A549 (cell line): ENCODE measurements at regions not wholly inside any gene's neighbourhood (a gene's known extent, or its start where the extent isn't known, plus 50 kb on each side); places are given as distances from the start of the nearest gene placed in this dataset.

ENCODE experiments used
- ATAC-seq, 2 experiments: fragments of 200-7000 bp in 1 of 2; fragments of >200 bp in 1 of 2; cut with Nextera tagmentation in 1 of 2; cut with Tn5 transposase in 1 of 2; 3 replicates each; pipeline versions ENCODE4 v1.8.0 to v1.9.1; 2018 to 2020; ENCODE audit warnings: mild to moderate bottlenecking in 1 of 2, moderate library complexity in 1 of 2
- CTCF ChIA-PET: fragments of 300-600 bp; sonication (Branson Sonifier 250); formaldehyde crosslinking; extraction: SDS; loops from one replicate; lab custom pipeline; 2021; ENCODE audit warnings: antibody characterized with exemption, inconsistent platforms; lab: Yijun Ruan, JAX
- POLR2A ChIA-PET: fragments of 350-600 bp; formaldehyde crosslinking; extraction: SDS; loops from one replicate; lab custom pipeline; 2021; ENCODE audit warnings: antibody characterized with exemption, inconsistent platforms; lab: Yijun Ruan, JAX
- DNase-seq, 2 experiments: peaks; one replicate each; pipeline versions ENCODE4 v3.0.0 to v3.0.0-alpha.2; 2011 to 2016; ENCODE audit warnings: low read depth in 1 of 2, low spot score in 1 of 2
- FAIRE-seq: peaks from 2 replicates; lab custom pipeline; 2011; peaks lifted over from hg19 to GRCh38; lab: Jason Lieb, UNC
- H3K27ac ChIP-seq, 2 experiments: fragments of >200 bp; sonication (Bioruptor Twin); formaldehyde crosslinking; 3 replicates each; pipeline ENCODE4 v1.5.1; 2016 to 2017
- H3K4me1 ChIP-seq: fragments of >200 bp; sonication (Bioruptor Twin); formaldehyde crosslinking; 3 replicates; pipeline ENCODE4 v1.6.1; 2016
- H3K4me2 ChIP-seq: fragments of >200 bp; sonication (Bioruptor Twin); formaldehyde crosslinking; 3 replicates; pipeline ENCODE4 v1.6.1; 2016
- H3K4me3 ChIP-seq: fragments of >200 bp; sonication (Bioruptor Twin); formaldehyde crosslinking; 3 replicates; pipeline ENCODE4 v1.5.1; 2016
- H3K9me3 ChIP-seq: fragments of >200 bp; sonication (Bioruptor Twin); formaldehyde crosslinking; 3 replicates; pipeline ENCODE4 v1.6.1; 2016
- BHLHE40 ChIP-seq: IDR thresholded peaks from 2 replicates; pipeline ENCODE4 v1.6.1; 2012; ENCODE audit warnings: low read depth, low read length, inconsistent platforms
- CHD2 ChIP-seq: fragments of 150-350 bp; IDR thresholded peaks from 2 replicates; pipeline ENCODE4 v1.6.1; 2014; ENCODE audit warnings: low read length; ENCODE audit not compliant: partially characterized antibody
- EHF ChIP-seq: fragments of 250-450 bp; sonication (Bioruptor Pico); IDR thresholded peaks from 2 replicates; pipeline ENCODE4 v1.5.0; 2020; ENCODE audit warnings: mild to moderate bottlenecking
- HDAC2 ChIP-seq: fragments of 200-600 bp; sonication (generic); IDR thresholded peaks from 2 replicates; pipeline ENCODE4 v1.6.1; 2016
- HOXA7 ChIP-seq: fragments of 250-450 bp; sonication (Bioruptor Pico); IDR thresholded peaks from 2 replicates; pipeline ENCODE4 v1.5.0; 2020; ENCODE audit warnings: mild to moderate bottlenecking, moderate library complexity
- HOXB13 ChIP-seq: fragments of 250-450 bp; sonication (Bioruptor Pico); IDR thresholded peaks from 2 replicates; pipeline ENCODE4 v1.5.0; 2020; ENCODE audit warnings: low read depth, mild to moderate bottlenecking, moderate library complexity
- NR3C1 ChIP-seq: fragments of >200 bp; sonication (Bioruptor Twin); formaldehyde crosslinking; IDR thresholded peaks from 3 replicates; pipeline ENCODE4 v1.6.1; 2017
- PHF8 ChIP-seq: fragments of 200-600 bp; sonication (generic); IDR thresholded peaks from 2 replicates; pipeline ENCODE4 v1.6.1; 2016; ENCODE audit warnings: low read depth, mild to moderate bottlenecking, antibody characterized with exemption, moderate library complexity, borderline replicate concordance
- SREBF2 ChIP-seq: fragments of 450-650 bp; IDR thresholded peaks from 2 replicates; pipeline ENCODE4 v1.6.1; 2014; ENCODE audit warnings: mild to moderate bottlenecking, moderate library complexity
- WGBS: methylation state at CpG from one replicate; pipeline ENCODE4 v1.1.6; 2017; ENCODE audit errors: missing lambda C conversion rate; 5-methylcytosine and 5-hydroxymethylcytosine counted together
- TF ChIP-seq, protein P1 (sequence below): fragments of 250-450 bp; sonication (Bioruptor Pico); IDR thresholded peaks from 2 replicates; pipeline ENCODE4 v1.5.0; 2020; ENCODE audit warnings: low read depth, mild to moderate bottlenecking, moderate library complexity
- TF ChIP-seq, protein P2 (sequence below): fragments of 150-350 bp; IDR thresholded peaks from 2 replicates; pipeline ENCODE4 v1.6.1; 2014; ENCODE audit warnings: low read depth, mild to moderate bottlenecking, low read length
- TF ChIP-seq, protein P3 (sequence below): fragments of 200-600 bp; sonication (generic); IDR thresholded peaks from 2 replicates; pipeline ENCODE4 v1.6.1; 2016; ENCODE audit warnings: antibody characterized with exemption, mild to moderate bottlenecking, moderate library complexity
- TF ChIP-seq, protein P4 (sequence below): fragments of >200 bp; sonication (Bioruptor Twin); formaldehyde crosslinking; IDR thresholded peaks from 3 replicates; pipeline ENCODE4 v1.5.1; 2016

DNA sequence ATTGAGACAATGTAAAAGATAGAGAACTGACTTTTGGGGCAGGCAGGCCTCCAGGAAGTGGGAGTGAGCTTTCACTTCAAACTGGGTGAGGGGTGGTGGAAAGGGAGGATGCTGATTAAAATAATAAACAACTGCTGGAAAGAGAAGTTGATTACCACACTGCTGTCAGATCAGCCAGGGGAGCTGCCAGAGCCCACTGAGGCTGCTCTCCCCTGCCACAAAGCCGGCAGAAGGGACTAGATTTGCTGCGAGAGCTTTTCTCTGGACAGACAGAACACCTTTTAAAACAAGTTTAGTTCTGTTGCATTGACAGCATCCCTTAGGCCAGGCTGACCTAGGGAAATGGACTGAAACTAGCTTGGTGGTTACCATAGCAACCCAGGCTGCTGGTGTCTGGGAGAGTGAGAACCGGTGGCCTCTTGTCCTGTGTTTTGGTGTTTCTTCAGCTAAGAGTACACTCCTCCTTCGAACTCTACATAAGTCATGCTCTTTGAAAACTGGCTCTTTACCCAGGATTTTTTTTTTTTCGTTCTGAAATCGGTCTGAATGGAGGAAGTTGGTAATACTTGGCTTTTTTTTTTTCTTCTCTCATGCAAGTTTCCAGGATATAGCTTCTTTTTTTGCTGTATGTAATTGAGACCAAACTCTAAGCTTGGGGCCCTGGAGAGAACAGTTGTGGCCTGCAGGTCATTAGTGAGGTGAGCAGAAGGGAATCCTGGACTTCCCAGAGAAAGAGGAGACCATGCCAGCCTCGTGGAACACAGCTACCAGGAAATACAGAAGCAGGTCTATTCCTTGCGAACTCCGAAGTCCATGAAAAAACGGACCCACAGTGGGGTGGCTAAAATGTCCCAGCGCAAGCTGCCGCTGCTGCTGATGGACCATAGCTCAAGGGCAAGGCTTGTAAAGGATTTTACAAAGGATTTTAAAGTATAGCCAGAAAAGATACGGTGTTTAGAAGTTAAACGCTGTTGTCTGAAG is 374.4 kb downstream of the UTRN start (continued):
- TF ChIP-seq, protein P1, sequence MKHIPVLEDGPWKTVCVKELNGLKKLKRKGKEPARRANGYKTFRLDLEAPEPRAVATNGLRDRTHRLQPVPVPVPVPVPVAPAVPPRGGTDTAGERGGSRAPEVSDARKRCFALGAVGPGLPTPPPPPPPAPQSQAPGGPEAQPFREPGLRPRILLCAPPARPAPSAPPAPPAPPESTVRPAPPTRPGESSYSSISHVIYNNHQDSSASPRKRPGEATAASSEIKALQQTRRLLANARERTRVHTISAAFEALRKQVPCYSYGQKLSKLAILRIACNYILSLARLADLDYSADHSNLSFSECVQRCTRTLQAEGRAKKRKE (CRISPR knock-in tag), result no peak
- no peak for TF ChIP-seq PHF8

DNA sequence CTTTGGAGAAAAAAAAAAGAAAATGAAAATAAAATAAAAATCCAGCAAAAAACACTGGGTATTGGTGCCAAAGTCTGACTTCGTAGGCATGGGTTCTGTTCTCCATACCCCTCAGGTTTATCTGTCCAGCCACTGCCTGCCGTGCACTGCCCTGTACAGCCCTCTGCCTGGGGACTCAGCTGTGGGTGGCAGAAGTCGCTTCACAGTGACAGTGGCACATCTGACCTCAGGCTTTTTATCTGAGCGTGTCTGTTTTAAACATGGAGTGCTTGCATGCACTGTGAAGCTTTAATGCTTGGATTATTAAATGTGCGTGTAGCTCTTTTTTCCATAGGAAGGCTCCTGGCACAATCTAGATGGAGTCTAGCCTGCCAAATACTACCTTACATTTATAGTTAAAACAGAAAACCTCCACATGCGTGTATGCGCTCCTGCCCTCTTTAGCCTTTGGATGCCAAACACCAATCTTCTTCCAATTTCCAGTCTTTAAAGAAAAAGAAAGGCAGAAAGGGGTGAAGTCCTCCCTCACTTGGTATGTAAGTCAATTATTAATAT is 375.5 kb downstream of the UTRN start:
- ChIA-PET CTCF (interaction anchor here (1.0 kb wide), 1 partner anchor 70 kb away, joined by 3 read pairs; no protein-coding TSS in a partner anchor), POLR2A (no interaction called here)
- DNase-seq (no peak), ATAC-seq (peak; percentile 54 to 66; a peak in 5 of 6 replicates), FAIRE-seq (no peak)
- H3K4me2 ChIP-seq, result peak overlapping the region; percentile 60
- peaks cover 56% of the 10 kb centered on the region for H3K4me1 ChIP-seq
- WGBS, result 52% methylated on average over 7 of the region's 7 CpGs
- no peak overlapping the region for H3K4me3 ChIP-seq
- TF ChIP-seq HOXB13 (CRISPR knock-in tag) (no peak), NR3C1 (no peak), SREBF2 (no peak), CHD2 (no peak), HOXA7 (CRISPR knock-in tag) (no peak), PHF8 (no peak), EHF (no peak), BHLHE40 (no peak), HDAC2 (no peak)
- TF ChIP-seq, protein P2, sequence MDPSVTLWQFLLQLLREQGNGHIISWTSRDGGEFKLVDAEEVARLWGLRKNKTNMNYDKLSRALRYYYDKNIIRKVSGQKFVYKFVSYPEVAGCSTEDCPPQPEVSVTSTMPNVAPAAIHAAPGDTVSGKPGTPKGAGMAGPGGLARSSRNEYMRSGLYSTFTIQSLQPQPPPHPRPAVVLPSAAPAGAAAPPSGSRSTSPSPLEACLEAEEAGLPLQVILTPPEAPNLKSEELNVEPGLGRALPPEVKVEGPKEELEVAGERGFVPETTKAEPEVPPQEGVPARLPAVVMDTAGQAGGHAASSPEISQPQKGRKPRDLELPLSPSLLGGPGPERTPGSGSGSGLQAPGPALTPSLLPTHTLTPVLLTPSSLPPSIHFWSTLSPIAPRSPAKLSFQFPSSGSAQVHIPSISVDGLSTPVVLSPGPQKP, result no peak
- TF ChIP-seq, protein P3, sequence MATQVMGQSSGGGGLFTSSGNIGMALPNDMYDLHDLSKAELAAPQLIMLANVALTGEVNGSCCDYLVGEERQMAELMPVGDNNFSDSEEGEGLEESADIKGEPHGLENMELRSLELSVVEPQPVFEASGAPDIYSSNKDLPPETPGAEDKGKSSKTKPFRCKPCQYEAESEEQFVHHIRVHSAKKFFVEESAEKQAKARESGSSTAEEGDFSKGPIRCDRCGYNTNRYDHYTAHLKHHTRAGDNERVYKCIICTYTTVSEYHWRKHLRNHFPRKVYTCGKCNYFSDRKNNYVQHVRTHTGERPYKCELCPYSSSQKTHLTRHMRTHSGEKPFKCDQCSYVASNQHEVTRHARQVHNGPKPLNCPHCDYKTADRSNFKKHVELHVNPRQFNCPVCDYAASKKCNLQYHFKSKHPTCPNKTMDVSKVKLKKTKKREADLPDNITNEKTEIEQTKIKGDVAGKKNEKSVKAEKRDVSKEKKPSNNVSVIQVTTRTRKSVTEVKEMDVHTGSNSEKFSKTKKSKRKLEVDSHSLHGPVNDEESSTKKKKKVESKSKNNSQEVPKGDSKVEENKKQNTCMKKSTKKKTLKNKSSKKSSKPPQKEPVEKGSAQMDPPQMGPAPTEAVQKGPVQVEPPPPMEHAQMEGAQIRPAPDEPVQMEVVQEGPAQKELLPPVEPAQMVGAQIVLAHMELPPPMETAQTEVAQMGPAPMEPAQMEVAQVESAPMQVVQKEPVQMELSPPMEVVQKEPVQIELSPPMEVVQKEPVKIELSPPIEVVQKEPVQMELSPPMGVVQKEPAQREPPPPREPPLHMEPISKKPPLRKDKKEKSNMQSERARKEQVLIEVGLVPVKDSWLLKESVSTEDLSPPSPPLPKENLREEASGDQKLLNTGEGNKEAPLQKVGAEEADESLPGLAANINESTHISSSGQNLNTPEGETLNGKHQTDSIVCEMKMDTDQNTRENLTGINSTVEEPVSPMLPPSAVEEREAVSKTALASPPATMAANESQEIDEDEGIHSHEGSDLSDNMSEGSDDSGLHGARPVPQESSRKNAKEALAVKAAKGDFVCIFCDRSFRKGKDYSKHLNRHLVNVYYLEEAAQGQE, result no peak
- TF ChIP-seq, protein P4, sequence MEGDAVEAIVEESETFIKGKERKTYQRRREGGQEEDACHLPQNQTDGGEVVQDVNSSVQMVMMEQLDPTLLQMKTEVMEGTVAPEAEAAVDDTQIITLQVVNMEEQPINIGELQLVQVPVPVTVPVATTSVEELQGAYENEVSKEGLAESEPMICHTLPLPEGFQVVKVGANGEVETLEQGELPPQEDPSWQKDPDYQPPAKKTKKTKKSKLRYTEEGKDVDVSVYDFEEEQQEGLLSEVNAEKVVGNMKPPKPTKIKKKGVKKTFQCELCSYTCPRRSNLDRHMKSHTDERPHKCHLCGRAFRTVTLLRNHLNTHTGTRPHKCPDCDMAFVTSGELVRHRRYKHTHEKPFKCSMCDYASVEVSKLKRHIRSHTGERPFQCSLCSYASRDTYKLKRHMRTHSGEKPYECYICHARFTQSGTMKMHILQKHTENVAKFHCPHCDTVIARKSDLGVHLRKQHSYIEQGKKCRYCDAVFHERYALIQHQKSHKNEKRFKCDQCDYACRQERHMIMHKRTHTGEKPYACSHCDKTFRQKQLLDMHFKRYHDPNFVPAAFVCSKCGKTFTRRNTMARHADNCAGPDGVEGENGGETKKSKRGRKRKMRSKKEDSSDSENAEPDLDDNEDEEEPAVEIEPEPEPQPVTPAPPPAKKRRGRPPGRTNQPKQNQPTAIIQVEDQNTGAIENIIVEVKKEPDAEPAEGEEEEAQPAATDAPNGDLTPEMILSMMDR, result no peak
- peak overlapping the region; percentile 41 to 79; a peak in 5 of 6 replicates for H3K27ac ChIP-seq
- no peaks in the 10 kb centered on the region for H3K9me3 ChIP-seq
